Eye (tissue), 1 donor: ENCODE measurements at regions not wholly inside any gene's neighbourhood (a gene's known extent, or its start where the extent isn't known, plus 50 kb on each side); places are given as distances from the start of the nearest gene placed in this dataset.
A peak's percentile ranks its signal among the peaks of the same experiment; 100 is the strongest.

ENCODE experiments used
- DNase-seq: peaks from one replicate; pipeline ENCODE4 v3.0.0-alpha.2; 2015

DNA sequence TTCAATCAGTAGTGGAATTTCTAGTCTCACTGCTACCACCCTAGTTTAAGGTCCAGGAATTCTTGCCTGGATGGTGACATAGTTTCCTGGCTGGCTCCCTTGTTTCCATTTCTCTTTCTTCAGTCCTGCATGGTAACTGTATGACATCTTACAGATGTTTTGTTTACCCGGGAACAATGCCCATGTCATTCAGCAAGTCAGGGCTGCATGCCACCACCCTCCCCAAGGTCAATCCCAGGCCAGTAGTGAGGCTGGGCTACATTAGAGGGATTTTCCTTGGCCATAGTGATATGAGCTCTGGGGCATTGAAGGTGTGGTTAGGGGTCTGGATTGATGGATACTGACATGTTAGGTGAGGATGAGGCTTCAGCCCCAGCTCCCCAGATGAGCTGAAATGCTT, 114.9 kb upstream of the E2F8 start:
- DNase-seq: no peak

DNA sequence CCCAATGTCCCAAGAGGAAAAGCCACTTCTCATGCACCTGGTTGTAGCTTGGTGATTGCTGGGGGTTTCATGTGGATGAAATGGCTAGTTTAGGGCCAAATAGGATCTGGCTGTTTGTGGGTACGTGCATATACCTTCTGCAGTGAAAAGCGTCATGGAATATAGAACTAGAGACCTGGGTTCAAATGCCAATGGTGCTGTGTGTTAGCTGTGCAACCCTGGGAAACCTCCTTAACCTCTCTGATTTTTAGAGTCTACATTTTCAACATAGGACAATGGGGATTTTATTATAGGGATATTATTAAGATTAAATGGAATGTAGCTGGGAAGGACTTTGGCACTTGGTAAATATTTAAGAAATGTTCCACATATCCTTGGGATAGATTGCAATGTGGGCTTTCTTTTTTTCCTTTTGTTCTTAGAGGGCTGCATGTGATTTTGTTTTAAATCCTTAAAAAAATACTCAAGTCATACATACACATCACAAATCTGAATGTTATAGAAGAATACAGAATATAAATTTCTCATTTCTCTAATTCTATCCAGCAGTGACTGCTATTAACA, 112.6 kb upstream of the E2F8 start:
- DNase-seq: no peak

DNA sequence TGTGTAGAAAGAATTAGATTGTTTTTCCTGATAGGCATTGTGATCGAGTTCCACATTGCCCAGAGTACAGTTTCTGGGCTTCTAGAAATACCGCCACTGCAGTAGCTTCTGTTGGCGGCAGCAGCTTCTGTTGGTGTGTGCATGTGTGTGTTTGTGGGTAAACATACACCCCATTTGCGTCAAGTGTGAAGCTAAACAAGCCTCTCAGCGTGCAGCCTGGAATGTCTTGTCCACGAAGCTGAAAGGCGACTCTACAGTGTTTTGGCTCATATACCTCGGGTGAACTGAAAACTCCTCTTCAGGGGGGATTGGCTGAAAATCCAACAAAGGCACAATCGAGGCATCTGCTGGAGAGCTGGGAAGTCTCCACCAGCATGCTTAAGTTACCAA, 112.0 kb upstream of the E2F8 start:
- no peak for DNase-seq

DNA sequence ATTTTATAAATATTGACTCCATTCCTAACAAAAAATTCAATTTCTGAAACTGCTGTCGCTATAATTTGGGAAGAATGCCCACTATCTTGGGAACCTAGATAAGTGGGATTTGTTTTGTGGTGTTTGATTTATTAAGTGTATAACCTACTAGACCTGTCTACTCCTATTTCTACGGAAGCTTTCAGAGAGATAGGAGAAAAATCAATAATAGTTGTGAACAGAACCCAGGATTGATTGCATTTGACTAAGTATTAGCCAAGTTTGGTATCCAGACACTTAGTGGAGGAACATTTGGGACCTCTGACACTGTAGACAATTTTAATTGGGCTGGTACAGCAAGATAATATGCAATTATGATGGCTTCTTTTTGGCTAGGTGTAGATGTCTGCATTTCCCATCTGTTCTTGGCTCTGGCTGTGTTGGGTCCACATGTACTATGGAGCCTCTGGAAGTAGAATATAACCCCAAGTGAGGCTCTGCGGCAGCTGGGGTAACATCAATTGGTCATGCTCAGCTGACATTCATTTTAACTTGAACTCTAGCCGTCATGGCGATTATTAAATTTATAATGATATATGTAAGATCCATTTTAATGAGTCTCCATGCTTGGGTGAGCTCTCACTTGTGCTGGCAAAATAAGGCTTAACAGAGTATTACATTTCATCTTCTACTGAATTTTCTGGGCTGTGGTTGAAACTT, 111.5 kb upstream of the E2F8 start:
- DNase-seq: peak; percentile 41

DNA sequence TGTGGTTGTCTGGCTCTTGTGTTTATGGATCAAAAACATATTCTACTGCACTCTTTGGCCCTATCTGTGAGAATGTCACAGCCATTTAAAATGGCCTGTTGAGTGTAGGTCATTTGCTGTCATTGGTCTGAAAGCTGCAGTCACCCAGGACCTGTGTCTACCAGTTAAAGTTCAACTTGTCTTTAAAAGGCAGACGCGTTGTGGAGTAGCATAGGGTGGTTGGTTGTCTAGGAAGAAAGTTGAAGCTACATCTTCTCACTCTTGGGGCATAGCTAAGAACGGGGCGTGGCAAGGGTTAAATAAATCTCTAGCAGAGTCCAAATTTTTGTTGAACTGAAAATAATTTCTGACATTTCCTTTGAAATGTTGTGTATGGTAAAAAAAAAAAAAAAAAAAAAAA, 110.7 kb upstream of the E2F8 start:
- no peak for DNase-seq

DNA sequence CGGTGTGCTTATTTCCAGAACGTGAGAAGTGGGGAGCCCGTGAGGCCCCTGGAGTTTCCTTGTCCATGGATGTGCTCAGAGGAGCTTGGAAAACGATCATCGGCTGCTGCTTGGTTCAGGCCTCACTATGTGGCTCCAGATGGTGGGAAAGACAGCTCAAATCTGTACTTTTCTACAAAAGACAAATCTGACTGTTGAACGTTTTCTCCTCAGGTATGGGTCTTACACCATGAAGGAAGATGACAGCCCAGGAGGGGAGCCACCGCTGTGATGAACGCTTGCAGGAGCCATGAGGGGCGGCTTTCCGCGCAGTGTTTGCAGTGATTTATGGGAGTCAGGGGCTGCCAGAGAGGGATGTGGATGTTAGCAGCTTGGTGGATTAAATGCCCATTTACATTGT, 109.4 kb upstream of the E2F8 start:
- no peak for DNase-seq

DNA sequence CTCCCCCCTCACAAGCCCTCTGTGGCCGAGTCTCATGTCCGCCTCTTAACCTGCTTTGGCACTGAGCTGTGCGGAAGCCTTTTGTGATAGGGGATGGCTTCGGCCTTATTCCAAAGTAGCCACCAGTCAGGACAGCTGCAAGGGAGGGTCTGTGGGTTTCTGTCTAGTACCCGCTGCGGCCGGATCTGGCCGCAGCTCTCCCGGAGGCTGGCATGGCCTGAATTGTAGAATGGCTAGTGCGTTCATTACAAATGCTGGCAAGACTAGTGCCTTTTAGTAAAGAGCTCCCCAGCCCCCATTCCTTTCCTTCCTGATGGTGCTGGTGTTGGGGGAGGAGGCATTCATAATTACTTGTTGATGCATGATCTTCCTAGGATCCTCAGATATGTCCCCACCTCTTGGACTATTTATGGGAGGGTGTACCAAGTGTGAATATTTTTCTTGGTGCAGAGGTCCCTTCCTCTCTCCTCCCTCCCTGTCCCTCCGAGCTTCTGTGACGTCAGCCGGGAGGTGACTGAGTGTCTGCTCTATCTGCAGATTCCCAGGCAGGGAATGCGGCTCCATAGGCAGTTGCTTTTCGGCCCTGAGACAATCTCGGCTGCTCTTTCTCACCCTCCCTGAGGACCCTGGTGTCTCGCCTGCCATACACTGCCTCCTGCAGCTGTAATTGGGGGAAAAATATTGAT, 108.7 kb upstream of the E2F8 start:
- DNase-seq: peak; percentile 69

DNA sequence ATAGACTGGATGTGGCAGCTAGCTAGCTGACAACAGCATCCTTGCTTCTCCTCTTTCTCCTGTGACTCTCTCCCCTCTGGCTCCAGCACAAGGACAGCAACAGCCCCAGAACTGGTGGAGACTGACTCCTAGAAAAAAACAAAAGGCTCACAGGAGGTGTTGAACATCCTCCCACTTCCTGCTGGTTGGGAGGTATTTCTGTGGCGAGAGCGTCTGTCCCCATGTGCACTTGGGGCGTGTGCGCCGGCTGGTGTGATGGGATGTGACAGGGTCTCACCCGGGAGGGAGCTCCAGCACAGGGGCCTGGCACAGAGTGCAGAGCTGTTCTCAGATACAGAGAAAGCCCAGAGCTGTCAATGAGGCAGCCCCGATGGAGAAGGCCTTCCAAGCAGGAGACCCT, 107.2 kb upstream of the E2F8 start:
- peak; percentile 79 for DNase-seq

DNA sequence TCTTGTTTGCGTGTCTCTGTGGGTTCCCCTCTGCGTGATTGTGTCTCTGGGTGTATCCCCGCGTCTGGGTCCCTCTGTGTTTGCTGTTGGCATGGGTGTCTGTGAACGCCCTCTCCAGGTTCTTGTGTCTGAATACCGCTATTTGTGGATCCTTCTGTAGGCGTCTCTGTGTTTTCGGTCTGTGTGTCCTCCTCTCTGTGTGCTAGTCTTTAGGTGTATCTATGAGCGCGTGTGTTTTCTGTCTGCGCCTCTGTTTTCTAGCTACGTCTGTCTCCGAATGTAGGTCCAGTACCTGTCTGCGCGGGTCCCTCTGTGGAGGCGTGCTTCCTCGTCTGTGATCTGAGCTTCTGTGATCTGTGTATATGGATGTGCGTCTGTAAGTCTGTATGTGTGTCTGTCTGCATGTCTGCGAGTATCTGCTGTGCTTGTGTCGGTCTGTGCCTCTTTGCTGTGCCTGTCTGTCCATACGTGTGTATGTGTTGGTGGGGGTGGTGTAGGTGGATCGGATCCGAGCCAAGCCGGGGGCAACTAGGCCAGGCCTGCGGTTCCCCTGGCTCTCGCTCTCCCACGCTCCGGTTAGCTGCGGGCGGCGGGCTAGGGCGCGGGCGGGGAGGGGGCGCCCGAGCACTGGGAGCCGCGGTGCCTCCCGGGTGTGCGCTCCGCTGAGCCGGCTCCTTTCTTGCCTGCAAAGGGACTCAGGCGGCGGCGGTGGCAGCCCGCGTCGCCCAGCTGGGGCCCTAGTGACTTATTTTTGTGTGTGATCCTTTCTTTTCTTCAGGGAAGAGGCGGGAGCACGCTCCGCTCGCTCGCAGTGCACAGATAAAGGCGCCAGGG, 105.3 kb upstream of the E2F8 start:
- DNase-seq: peak; percentile 83

DNA sequence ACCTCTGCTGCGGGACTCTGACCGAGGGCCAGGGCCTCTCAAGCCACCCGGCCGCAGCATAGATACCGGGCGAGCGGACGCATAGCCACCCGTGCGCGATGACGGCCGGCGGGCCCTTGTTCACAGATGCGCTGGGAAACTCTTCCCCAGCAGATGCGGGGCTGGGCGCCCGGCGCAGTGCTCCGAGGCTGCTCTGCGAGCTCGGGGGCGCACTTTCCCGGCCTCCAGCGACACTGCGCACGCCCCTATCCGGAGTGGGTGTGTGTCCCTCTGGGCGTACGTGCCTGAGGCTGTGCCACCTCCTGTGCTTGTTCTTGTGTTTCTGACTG, 104.7 kb upstream of the E2F8 start:
- DNase-seq: no peak

DNA sequence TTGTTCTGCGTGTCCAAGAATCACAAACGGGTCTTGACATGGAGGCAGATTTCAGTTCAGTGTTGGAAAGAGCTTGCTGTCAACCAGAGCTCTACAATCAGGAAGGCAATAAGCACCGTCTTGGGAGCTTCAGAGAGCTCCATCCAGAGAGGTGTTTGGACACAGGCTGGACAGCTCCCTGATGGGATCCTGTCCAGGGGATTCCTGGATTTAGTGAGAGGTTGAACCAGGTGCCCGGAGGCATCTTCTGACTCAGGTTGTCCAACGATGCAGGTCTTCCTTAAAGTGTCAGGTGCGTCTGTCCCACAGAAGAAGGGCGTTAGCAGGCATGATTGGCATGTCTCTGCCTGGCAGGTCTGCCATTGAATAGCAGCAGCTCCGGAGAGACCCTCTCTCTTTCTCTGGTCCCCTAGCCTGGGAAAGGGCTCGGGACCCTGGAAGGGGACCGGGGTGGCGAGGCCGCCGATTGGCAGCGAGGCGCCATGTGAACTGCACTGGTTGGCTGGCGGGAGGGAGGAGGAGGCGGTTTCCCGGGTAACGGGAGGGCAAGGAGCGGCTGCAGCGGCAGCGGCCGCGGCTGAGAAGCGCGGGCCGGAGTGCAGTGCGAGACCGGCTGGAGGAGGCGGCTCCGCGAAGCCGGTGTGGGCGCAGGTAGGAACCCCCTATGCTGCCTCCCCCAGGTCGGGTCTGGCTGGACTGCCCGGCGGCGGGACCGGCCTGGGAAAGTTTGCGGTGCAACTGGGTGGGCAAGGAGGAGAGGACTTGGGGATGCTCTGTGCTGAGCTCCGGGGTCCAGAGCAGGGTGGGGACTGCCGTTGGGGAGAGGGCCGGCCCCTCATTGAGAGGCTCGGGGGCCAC, 104.1 kb upstream of the E2F8 start:
- peak; percentile 94 for DNase-seq

DNA sequence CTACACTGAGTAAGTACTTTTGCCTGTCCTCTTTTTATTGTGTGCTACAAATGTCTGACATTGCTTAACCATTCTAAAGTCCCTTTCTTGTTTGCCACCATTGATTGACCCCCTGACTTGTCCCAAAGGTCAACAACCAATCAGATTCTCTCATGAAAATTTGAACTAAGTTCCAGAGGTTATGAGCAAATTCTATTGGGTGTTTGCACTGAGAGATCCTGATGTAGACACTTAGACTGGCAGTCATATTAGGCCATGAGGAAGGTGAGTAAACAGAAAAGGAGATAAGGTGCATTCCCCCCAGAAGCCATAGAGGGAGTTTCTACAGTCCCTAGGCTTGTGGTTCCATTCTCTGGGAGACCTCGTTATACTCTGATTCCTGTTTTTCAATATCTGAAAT, 101.3 kb upstream of the E2F8 start:
- DNase-seq: no peak

DNA sequence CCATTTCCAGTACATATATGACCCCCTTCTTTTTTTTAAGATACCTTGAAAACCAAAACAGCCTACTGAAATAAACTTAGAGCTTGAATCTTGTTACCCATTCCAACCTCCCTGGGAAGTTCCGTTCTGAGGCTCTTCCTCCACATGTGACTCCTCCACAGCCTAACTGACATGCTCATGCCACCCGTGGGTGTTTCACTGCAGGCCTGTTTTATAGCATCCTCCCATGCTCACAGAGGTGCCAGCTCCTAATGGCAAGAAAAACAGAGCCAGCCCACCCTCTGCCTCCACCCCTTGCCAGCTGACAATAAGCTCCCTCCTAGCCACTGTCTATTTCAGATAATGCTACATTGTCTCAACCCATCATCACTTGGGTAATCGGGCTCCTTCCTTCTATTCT, 97.6 kb upstream of the E2F8 start:
- no peak for DNase-seq

DNA sequence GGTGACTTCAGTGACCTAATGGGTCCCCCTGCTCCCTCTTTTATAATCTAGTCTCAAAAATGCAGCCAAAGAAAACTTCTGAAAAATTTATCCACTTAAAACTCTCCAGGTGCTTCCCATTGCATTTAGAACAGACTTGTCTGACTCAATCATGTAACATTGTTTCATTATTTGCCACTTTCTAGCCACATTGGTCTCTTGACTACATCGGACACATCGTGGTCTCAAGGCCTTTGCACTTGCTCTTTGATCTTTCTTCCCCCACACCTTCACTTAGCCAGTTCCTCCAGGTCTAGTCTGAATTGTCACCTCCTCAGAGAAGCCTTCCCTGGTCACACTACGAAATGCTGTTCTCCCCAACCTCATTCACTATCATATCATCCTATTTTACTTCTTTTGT, 97.0 kb upstream of the E2F8 start:
- DNase-seq: no peak

DNA sequence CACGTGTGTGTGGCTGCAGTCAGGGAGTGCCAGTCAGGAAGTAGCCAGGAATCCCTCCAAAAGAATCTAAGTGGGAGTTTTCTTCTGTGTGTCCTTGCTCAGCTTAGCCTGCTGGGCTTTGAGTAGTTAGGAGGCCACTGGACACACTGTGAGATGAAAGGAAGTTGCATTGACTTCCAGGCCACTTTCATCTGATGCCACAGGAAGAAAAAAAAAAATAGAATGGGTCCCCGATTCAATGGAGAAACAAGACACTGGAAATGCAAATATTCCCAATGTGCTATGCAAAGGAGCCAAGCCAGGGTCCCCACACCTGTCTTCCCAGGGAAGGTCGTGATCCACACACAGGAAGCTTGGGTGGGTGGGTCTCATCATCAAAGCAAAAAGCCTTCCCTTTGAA, 95.6 kb upstream of the E2F8 start:
- DNase-seq: no peak

DNA sequence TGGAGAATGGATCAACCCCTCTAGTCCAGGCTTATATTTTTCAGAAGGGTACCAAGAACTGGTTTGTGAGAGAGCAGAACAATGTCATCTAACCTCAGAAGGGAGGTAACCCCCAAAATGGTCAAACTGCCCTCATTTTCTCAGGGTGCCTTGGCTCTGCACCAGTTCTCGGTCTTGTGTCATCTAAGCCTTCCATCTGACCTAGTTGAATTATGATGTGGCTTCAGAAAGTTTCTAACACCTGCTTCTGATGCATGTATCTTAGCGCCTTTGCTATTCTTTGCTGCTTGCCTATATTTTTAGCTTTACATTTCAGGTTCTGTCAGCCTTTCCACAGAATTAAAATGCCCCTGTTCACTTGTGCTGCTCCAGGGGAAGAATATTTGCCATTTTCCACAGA, 91.7 kb upstream of the E2F8 start:
- no peak for DNase-seq

DNA sequence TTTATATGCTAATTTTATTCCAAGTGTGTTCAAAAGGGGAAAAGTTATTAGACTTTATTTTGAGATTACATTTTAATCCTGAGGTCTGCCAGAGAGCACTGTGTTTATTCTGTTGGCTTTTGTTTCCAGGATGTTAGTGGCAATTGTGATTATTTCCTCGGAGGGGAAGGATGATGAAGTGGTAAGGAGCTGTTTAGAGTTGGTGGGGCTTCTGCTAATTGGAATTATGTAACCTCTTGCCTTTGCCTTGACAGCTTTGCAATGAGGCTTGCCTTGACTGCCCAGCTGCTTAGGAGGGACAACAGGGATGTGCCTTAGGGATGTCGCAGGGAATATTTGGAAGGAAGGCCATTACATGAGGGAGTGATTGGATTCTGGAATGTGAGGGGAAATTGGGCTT, 89.7 kb upstream of the E2F8 start:
- no peak for DNase-seq

DNA sequence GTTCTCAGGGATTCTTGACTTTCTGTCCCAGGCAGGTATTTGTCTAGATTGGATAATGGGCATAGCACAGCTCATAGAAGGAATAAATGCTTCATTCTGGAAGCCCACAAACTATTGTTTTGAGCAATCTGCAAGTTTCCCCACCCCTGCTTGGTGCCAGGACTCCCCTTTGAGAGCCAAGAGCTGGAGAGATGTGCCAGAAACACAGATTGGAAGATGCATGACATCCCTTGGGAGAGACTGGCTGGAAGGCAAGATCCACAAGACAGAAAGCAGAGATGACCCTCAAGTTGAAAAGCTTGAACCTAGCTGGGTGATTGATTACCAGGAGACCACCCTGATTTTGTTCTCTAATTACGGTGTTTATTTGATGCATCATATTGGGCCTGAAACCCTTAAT, 89.2 kb upstream of the E2F8 start:
- no peak for DNase-seq

DNA sequence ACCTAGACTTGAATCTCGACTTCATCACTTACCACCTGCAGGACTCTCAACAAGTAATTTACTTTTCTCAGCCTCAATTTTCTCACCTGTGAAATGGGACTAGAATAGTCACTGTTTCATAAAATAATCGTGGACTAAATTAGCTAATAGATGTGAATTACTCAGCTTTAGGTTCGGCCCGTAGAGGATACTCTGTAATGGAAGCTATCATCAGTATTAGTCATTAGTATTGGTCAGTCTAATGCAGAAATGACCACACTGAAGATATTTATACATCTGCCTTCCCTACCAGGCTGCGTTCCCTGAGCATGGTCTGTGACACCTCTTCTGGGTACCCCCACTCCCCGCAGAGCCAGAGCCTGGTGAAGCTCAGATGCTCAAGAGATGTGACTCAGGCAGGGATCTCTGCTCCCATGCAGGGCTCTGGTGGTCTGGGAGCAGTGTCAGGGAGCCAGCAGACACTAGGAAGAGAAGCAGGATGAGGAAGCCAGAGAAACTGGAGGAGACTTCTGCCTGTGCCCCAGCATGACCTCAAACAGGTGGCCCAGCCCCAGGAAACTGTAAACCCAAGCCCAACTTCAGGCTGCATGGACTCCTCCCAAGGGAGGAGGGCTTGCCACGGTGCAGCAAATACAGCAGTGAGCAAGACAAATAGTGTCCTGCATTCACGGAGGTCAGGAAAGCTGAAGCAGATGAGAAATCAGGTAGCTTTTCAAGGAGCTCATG, 88.0 kb upstream of the E2F8 start:
- DNase-seq: no peak

DNA sequence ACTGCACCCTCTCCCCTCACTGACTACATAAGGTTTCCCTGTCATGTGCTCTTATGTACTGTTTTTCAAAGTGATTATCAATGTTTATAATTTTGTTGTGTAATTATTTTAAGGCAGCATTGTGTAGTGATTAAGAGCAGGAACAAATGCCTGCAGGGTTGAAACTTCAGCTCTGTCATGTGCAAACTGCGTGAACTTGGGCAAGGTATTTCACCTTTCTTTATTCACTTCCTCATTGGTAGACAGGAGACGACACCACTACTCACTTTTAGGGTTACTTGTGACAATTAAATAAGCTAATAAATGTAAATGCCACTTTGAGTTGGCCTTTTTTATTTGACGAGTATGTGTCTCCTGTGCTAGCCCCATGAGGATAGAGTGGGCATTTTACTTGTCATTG, 86.5 kb upstream of the E2F8 start:
- DNase-seq: no peak

DNA sequence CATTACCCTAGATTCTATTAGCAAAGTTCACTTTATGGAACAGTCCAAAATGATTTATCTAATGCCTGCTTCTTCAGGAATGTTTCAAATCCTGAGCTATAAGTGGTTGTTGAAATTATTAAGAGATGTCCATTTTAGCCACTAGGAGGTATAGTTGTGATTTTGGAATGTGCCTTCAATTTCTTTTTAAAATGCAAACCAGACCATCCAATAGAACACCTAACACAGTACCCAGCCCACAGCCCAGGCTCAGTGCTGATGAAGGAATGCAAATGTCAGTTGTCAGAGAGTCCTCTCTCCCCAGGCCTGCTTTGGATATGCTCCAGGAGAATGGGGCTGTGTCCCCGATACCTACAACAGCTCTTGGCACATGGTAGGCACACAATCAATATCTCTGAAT, 85.8 kb upstream of the E2F8 start:
- no peak for DNase-seq

DNA sequence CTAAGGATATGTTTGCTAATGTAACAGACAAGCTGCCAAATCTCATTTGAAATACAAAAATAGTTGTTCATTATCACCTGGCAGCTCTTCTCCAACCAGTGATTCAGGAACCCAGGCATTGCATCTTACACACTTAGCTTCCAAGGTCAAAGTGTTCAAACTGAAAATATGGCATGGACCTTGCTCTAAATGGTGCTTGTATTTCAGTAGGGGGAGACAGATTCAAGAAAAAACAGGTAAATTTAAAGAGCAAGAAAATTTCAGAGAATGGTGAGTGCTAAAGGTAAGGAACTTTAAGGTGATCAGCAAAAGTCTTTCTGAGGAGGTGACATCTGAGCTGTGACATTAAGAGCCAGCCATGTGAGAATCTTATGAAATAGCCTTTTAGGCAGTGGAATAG, 82.8 kb upstream of the E2F8 start:
- DNase-seq: no peak
